ENCODE measurements at regions not wholly inside any gene's neighbourhood (a gene's known extent, or its start where the extent isn't known, plus 50 kb on each side); places are given as distances from the start of the nearest gene placed in this dataset.

DNA sequence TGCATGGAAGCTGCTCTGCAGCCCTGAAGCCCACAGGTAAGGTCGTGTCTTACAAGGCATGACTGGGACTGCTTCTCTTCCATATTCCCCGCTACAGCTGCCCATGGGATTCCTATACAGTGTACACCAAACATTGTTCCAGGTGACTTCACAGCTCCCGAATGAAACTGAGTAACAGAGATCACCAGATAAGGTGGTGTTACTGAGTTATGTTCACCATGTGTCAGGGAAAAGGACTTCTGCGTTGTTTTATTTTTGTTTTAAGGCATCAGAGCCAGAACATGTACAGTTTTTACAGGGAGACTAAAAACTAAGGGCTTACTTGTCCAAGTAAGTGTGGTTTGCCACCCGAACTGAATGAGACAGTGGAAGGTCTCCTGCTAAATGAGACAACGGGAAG is 138.3 kb downstream of the CD83 start:
- no peak for DNase-seq

GRCh38 chr6:14258117-14258516 is 140.5 kb downstream of the CD83 start:
- no peak for DNase-seq

- no peak for DNase-seq
Observed at GRCh38 chr6:14258695-14259593, 141.4 kb downstream of the CD83 start.

- no peak for DNase-seq
Observed at GRCh38 chr6:14259594-14260152, 142.1 kb downstream of the CD83 start.

GRCh38 chr6:14260839-14261238 is 143.3 kb downstream of the CD83 start:
- no peak for DNase-seq

DNA sequence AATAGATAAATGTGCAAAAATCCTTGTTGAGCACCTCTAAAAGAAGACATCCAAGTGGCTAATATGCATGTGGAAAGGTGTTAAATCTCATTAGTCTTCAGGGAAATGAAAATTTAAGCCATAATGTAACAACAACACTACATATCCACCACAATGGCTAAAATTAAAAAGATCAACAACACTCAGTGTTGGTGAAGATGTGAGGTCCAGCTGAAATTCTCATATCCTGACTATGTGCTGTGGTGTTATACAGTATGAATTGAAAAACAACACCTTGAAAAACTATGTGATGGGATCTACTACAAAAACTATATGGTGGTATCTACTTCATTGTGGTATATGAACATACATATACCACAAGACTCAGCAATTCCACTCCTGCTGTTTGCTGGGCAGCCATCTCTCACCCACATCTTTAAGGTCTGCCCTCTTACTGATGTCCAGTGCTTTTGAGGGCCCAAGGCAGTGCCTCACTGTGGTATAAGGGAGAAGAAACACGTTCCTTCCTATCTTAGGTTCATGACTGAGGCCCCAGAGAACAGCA is 146.4 kb downstream of the CD83 start:
- DNase-seq: no peak

DNA sequence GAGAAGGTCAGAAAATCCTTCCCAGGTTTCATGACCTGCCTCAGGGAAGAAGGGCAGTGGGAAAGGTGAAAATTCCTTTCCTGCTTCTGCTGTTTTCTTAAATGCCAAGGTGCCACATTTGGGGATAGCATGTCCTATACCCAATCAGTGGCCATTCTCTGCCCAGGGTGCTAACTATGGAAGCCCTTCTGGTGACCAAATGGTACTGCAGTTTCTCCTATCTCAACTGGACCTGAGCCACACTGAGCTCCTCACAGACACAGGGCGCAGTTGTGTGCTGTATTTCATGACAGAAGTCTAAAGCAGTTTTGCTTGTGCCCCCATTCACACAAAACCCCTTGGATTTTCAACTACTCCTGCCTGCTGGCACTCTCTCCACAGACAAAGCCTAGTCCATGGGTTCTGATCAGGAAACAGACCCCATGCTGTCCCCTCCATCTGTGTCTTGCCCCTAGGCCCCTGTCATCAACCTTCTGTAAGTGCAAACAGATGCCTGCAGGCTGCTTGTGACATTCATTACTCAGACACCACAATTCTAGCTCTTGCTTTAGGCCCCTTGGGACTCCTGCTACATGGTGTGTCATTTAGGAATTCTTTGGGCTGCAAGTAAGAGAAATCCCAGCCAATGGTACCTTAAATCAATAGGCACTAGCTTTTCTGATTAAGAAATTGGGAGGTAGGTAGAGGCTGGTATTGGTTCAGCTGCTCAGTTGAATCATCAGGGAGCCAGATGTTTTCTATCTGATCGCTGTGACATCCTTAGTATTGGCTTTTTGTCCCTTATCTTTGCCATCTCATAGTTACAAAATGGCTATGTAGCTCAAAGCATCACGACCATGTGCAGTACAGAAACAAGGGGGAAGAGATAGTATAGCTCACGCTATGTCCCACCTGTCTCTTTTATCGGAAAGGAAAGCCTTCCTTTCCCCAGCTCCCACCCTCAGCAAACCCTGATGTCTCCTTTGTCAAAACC is 147.8 kb downstream of the CD83 start:
- no peak for DNase-seq

DNA sequence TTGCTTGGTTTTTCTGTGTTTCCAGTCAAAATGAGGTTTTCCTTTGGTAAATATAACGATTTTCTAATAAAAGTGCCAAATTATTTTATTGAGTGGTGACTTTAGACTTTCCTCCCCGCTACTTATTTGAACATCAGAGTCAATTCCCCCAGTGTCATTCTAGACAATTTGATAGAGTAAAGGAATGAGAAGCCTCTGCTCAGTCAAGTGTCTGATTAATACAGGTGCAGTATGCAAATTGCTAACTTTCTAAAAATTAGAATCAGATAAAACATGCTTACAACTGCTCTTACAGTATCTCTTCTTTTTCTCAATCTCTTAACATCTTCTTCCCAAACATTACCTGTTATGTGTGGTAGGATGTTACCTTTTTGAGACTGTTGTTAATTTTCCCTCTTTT is 148.7 kb downstream of the CD83 start:
- DNase-seq: no peak

DNA sequence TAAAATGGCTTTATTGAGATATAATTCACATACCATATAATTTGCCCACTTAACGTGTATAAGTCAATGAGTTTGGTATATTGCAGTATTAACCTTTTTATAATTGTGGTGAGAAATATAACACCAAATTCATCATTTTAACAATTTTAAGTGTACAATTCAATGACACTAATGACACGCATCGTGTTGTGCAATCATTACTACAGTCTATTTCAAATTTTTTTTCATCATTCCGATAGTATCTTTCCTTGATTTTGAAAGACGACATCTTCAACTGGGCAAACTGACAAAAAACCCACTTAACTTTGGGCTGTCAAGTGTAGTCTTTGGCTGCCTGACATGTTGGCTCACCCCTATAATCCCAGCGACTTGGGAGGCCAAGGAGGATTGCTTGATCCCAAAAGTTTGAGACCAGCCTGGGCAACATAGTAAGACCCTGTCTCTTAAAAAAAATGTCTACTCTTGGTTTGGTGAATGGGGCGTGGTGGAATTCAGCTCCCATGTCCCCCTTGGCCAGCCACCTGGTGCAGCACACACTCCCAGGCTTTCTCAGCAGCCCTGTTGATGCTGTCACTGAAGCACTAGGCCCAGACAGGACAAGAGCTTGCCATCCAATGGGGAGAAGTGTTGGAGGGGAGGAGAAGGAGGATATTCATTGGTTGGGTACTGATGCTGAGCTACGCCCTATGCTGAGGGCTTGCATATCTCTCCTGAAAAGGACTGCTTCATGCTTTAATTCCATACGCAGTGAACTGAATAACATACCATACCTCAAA is 150.5 kb downstream of the CD83 start:
- DNase-seq: no peak

GRCh38 chr6:14269436-14269835 is 151.9 kb downstream of the CD83 start:
- DNase-seq: no peak

- DNase-seq: no peak
Observed at GRCh38 chr6:14270142-14270893, 152.7 kb downstream of the CD83 start.

- DNase-seq: peak; percentile 57
Observed at GRCh38 chr6:14270925-14271788, 153.6 kb downstream of the CD83 start.

DNA sequence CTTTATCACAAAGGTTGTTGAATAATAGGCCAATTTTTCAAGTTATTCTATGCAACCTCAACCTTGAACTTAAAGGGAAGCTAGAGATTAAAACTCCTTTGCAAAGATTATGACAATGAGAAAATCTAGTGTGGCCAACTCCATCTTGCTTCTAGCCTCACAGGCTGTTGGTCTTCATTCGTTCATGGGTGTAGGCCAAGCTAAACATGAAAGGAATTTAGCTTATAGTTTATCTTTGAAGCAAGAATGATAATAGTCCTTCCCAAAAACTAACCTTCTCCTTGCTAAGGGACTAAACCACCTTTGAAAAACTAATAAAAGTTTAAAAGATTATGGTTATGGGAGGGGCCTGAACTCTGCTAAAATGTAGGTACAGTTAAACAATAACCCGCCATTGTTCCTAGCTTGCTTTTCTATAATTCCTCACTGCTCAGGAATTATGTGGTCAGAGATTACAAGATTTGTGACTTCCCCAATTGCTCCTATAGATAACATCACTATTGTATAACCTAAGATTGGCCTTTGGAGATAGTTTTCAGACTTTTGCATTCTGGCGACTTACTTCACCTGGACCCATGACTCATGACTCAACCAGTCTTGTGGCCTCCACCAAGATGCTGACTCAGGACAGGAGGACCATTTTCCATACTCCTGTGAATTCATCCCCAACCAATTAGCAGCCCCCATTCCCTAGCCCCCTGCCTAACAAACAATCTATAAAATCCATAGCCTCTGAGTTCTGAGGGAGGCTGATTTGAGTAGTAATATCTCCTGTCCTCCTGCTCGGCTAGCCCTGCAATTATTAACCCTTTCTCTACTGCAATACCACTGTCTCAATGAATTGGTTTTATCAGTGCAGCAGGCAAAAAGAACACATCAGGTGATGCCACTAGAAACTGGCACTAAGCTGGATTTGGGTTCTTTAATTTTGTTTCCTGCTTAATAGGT is 154.5 kb downstream of the CD83 start:
- DNase-seq: no peak

GRCh38 chr6:14272737-14273085 is 155.1 kb downstream of the CD83 start:
- DNase-seq: no peak

GRCh38 chr6:14273191-14273590 is 155.6 kb downstream of the CD83 start:
- DNase-seq: no peak

GRCh38 chr6:14274016-14274415 is 156.4 kb downstream of the CD83 start:
- no peak for DNase-seq

DNA sequence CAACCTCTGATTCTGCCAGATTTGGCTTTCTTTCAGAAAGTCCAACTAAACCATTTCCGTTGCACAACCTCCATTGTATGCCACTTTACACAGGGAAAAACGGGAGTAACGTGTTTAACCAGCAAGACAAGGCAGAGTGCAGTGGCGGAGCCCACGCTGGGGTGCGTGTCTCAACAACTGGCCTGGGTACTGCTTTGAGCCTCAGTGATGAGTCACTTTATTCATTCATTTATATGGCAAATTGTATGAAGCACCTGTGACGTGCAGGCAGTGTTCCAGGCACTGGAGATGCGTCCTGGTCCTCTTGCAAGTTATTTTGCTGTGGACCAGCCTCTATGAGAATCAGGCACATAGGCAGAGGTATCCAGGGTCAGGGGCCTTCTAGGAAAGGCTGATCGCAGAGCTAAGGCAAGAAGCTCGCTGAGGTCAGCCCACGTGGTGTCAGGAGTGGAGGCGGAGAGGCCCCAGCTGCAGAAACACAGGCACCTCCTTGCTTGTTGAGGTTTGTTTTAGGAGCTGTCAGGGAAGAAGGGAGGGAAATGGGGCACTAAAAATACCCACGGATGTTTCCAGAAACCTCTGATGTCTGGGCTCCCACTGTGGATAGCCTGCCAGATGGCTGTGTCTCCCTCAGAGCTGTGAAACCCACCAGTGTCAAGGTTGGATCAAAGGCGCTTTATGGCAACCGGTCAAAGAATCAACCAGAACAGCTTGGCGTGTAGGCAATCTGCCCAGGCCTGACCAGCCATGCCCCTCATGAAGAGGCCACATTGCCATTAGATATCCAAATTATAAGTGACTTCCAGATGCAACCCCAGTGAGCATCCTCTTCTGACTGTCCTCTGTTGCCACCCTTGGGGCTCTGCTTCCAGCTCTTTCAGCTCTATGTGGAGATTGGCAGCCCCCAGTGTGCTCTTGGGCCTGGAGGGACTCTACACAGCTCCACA is 157.2 kb downstream of the CD83 start:
- DNase-seq: no peak

DNA sequence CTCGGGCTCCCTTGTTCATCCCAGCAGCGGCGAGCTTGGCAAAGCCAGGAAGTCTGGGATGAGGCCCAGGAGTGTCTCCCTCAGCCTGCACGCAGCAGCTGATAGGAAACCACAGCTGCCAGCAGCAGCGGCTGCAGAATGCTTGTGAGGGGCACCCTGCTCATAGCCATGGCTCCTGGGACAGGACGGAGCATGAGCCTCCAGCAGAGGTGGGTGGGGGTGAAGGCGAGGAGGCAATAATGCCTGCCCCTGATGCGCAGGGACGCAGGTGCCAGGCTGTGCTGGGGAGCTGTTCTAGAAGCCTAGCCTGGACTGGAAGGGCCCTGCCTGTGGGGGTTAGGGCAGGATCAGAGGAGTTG is 157.9 kb downstream of the CD83 start:
- DNase-seq: no peak

Data from stimulated activated CD4-positive, alpha-beta T cell treated with anti-CD3 and anti-CD28 coated beads, Interleukin-4, amount 100 ng/mL, for 24 hours (primary cell).